Psoas muscle (tissue), 7 donors: ENCODE measurements at regions not wholly inside any gene's neighbourhood (a gene's known extent, or its start where the extent isn't known, plus 50 kb on each side); places are given as distances from the start of the nearest gene placed in this dataset.

ENCODE experiments used
- ATAC-seq, 4 donors: fragments of 200-7000 bp; cut with Tn5 transposase; one replicate each; pipeline ENCODE4 v1.9.1; 2020; ENCODE audit warnings: moderate library complexity in 3 of 4, mild to moderate bottlenecking in 2 of 4
- DNase-seq, 2 donors: peaks; one replicate each; pipeline ENCODE4 v3.0.0-alpha.2; 2020
- H3K27ac ChIP-seq: fragments of 200-600 bp; one replicate; pipeline ENCODE4 v1.8.0; 2022
- H3K27me3 ChIP-seq, 3 donors: fragments of 200-600 bp in 1 of 3; one replicate each; pipeline versions ENCODE4 v1.6.1 to v1.8.0; 2013 to 2022; ENCODE audit warnings: low read length in 2 of 3, mild to moderate bottlenecking in 2 of 3, moderate library complexity in 1 of 3; ENCODE audit not compliant: insufficient read depth in 3 of 3
- H3K36me3 ChIP-seq, 2 donors: fragments of 200-600 bp in 1 of 2; one replicate each; pipeline versions ENCODE4 v1.6.1 to v1.8.0; 2013 to 2022; ENCODE audit warnings: low read depth in 1 of 2, mild to moderate bottlenecking in 1 of 2, moderate library complexity in 1 of 2; ENCODE audit not compliant: insufficient read depth in 1 of 2
- H3K4me1 ChIP-seq: fragments of 200-600 bp; one replicate; pipeline ENCODE4 v1.8.0; 2022
- H3K4me3 ChIP-seq: fragments of 200-600 bp; one replicate; pipeline ENCODE4 v1.8.0; 2022; ENCODE audit warnings: mild to moderate bottlenecking
- H3K9me3 ChIP-seq: fragments of 200-600 bp; one replicate; pipeline ENCODE4 v1.8.0; 2022
- WGBS, 3 donors: extraction: QIAGEN DNeasy Blood & Tissue Kit; methylation state at CpG; one replicate each; pipeline versions ENCODE4 v1.1.6 to v1.1.7; 2013; 5-methylcytosine and 5-hydroxymethylcytosine counted together
- intact Hi-C, 2 donors: fragments of 100-400 bp; cut with DNase I; formaldehyde crosslinking; loops; one replicate each; pipeline versions ENCODE4 v1.11.0 to v1.14.2; 2022
- TF ChIP-seq, protein P1 (sequence below): fragments of 200-600 bp; IDR thresholded peaks from one replicate; pipeline ENCODE4 v1.8.0; 2022; ENCODE audit warnings: antibody characterized with exemption
- donor health status: healthy with polysubstance abuse.
- donor health status: DM: no; HTN: no; CAD: no; lungs with moderate emphysema.
- donor health status: Bipolar disorder and iron deficiency.
- donor health status: healthy.
- donor health status: DM: yes; HTN: yes; CAD: no.
- donor health status: DM: no; HTN: no; CAD: no.
- donor health status: DM: yes; HTN: yes; CAD: no.

DNA sequence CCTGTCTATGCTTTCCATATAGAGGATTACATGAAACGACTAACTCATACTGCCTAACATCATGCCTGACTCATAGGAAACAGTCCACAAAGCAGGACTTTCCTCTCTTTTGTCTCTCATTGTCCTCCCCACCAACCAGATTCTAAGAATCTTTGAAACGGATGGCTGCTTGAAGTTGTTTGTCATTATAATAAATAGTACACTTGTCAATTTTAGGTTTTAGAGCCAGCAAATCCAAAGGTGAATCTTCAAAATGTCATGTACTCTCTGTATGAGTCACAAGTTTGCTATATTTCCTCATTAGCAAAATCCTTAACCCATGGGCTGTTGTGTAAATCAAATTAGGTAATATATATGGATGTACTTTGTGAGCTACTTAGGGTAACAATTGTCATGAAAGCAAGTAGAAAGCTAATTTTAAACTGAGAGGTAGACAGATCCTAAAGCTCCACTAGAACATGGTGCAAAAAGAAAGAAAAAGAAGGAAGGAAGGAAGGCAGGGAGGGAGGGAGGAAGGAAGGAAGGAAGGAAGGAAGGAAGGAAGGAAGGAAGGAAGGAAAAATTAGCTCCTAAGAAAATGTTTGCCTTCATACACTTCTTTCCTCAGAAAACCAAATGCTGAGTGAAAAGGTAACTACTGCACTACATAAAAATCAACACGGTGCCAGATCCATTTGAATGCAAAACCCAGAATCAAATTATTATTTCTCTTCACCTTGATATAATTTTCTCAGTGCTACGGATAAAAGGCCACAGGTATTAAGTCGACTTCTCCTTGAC lies 129.5 kb upstream of the PRMT6 start:
- intact Hi-C loops, result no loop called here
- H3K4me1 ChIP-seq, result no peaks in the 10 kb centered on the region
- DNase-seq, result no peak
- no peak overlapping the region for H3K27ac ChIP-seq
- H3K27me3 ChIP-seq, result no peaks in the 10 kb centered on the region
- TF ChIP-seq, protein P1, sequence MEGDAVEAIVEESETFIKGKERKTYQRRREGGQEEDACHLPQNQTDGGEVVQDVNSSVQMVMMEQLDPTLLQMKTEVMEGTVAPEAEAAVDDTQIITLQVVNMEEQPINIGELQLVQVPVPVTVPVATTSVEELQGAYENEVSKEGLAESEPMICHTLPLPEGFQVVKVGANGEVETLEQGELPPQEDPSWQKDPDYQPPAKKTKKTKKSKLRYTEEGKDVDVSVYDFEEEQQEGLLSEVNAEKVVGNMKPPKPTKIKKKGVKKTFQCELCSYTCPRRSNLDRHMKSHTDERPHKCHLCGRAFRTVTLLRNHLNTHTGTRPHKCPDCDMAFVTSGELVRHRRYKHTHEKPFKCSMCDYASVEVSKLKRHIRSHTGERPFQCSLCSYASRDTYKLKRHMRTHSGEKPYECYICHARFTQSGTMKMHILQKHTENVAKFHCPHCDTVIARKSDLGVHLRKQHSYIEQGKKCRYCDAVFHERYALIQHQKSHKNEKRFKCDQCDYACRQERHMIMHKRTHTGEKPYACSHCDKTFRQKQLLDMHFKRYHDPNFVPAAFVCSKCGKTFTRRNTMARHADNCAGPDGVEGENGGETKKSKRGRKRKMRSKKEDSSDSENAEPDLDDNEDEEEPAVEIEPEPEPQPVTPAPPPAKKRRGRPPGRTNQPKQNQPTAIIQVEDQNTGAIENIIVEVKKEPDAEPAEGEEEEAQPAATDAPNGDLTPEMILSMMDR, result no peak
- 77 to 82% (median 79%) methylated on average over 5 of the region's 5 CpGs for WGBS, 3 donors
- no peak for ATAC-seq
- no peaks in the 10 kb centered on the region for H3K9me3 ChIP-seq
- H3K36me3 ChIP-seq, result no peaks in the 10 kb centered on the region
- no peak overlapping the region for H3K4me3 ChIP-seq

DNA sequence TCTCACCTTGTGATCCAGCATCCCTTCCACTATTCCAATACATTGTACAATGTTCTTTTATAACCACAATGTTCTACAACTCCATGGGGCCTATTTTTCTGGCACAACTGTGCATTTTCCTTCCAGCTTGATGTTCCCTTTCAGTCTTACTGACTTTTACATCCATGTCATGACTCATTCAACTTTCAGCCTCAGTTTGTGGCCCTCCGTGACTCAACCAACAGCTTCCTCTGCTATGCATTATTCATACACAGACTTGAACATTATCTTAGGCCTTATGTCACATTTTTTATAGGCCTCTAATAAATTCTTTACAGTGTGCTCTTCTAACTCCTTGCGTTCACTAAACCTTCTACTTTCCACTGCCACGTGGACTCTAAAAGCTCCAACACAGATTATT lies 119.4 kb upstream of the PRMT6 start:
- Histone ChIP-seq H3K4me3 (no peak overlapping the region), H3K27ac (no peak overlapping the region), H3K27me3 (no peaks in the 10 kb centered on the region), H3K36me3 (no peaks in the 10 kb centered on the region), H3K4me1 (no peaks in the 10 kb centered on the region), H3K9me3 (no peaks in the 10 kb centered on the region)
- TF ChIP-seq, protein P1, result no peak
- intact Hi-C loops, result no loop called here
- DNase-seq, result no peak
- WGBS, 3 donors, result 57 to 91% (median 73%) methylated on average over 3 of the region's 3 CpGs
- ATAC-seq, result no peak

DNA sequence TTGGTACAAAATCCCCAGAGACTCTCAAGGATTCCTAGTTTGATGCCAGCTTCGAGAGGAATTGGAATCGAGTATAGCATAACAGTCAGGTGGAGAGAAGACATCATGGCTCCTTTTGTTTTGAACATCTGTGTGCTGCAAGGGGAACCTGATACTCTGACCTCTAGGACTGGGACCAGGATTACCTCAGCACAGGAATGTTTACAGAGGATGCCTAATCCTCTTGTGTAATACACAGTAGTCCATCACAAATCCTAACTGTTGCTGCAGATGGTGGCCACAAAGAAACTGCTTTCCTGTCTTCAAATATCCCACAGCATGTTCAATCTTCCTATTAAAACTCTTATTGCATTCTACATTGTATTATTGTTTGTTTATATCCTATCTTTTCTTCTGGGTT lies 111.8 kb upstream of the PRMT6 start:
- WGBS, 3 donors, result 6 to 17% (median 14%) methylated on average over 2 of the region's 2 CpGs
- no peaks in the 10 kb centered on the region for H3K36me3 ChIP-seq
- ATAC-seq (peak in 1 of 4 donors; percentile 35), DNase-seq (no peak)
- no peaks in the 10 kb centered on the region for H3K9me3 ChIP-seq
- TF ChIP-seq, protein P1, result no peak
- intact Hi-C loops, result no loop called here
- H3K27me3 ChIP-seq, result no peaks in the 10 kb centered on the region
- H3K4me3 ChIP-seq, result no peak overlapping the region
- H3K4me1 ChIP-seq, result no peaks in the 10 kb centered on the region
- no peak overlapping the region for H3K27ac ChIP-seq

DNA sequence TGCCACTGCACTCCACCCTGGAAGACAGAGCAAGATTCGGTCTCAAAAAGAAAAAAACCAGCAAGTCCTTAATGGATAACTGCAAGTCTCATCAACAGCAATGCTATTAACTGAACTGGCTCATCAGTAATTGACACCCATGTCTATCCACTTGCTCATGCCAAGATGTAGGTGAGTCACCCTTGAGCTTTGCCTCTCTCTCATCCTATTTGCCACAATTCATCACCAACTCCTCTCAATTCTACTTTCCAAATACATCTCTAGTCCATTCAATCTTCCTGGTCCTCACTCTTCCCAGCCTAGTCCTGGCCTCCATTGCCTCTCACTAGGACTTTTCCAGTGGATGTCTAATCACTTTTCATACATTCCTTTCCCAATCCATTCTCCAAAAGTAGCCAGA lies 103.7 kb upstream of the PRMT6 start:
- Histone ChIP-seq H3K9me3 (no peaks in the 10 kb centered on the region), H3K27me3 (no peaks in the 10 kb centered on the region), H3K4me3 (no peak overlapping the region), H3K27ac (no peak overlapping the region), H3K36me3 (no peaks in the 10 kb centered on the region), H3K4me1 (no peaks in the 10 kb centered on the region)
- intact Hi-C loops, result no loop called here
- ATAC-seq (no peak), DNase-seq (no peak)
- WGBS, 3 donors, result 27 to 70% (median 33%) methylated on average over 1 of the region's 1 CpG
- TF ChIP-seq, protein P1, result no peak
